Thyroid gland (tissue), 4 donors: ENCODE measurements at regions not wholly inside any gene's neighbourhood (a gene's known extent, or its start where the extent isn't known, plus 50 kb on each side); places are given as distances from the start of the nearest gene placed in this dataset.

Experiments
- POLR2A ChIP-seq, 2 donors: fragments of 450-650 bp; IDR thresholded peaks; one replicate each; pipeline ENCODE4 v1.6.1; 2017; ENCODE audit warnings: antibody characterized with exemption in 2 of 2, mild to moderate bottlenecking in 2 of 2, moderate library complexity in 1 of 2
- TF ChIP-seq, protein P1 (sequence below), 6 experiments: fragments of 200-600 bp in 3 of 6; fragments of 450-650 bp in 3 of 6; sonication (generic) in 3 of 6; IDR thresholded peaks; one replicate each; pipeline ENCODE4 v1.5.1; 2016 to 2019; ENCODE audit warnings: antibody characterized with exemption in 6 of 6, mild to moderate bottlenecking in 2 of 6, inconsistent platforms in 1 of 6, moderate library complexity in 1 of 6

DNA sequence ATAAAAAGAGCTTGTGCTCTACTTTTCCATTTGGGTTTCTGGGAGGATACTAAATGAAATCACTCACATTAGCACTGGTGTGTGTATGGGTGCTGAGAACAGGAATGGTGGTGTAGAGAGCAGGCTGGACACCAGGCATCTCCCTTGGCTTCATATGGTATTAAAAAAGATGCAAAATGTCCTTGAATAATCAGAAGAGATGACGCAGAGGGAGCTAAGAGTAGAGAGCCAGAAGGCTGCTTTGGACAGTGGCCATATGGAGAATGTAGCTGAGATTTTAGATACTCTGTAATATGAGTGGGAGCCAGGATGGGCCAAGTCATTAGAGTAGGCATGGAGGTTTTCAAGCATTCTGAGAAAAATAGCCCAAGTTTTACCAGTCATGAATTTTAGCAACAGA lies 112.3 kb upstream of the ZRANB2 start:
- TF ChIP-seq, protein P1, sequence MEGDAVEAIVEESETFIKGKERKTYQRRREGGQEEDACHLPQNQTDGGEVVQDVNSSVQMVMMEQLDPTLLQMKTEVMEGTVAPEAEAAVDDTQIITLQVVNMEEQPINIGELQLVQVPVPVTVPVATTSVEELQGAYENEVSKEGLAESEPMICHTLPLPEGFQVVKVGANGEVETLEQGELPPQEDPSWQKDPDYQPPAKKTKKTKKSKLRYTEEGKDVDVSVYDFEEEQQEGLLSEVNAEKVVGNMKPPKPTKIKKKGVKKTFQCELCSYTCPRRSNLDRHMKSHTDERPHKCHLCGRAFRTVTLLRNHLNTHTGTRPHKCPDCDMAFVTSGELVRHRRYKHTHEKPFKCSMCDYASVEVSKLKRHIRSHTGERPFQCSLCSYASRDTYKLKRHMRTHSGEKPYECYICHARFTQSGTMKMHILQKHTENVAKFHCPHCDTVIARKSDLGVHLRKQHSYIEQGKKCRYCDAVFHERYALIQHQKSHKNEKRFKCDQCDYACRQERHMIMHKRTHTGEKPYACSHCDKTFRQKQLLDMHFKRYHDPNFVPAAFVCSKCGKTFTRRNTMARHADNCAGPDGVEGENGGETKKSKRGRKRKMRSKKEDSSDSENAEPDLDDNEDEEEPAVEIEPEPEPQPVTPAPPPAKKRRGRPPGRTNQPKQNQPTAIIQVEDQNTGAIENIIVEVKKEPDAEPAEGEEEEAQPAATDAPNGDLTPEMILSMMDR (IDR thresholded peaks at IDR 0.05): no peak
- TF ChIP-seq POLR2A (IDR thresholded peaks at IDR 0.05): no peak
